Tibial nerve (tissue), 4 donors: ENCODE measurements at regions not wholly inside any gene's neighbourhood (a gene's known extent, or its start where the extent isn't known, plus 50 kb on each side); places are given as distances from the start of the nearest gene placed in this dataset.

Experiments used
- EP300 ChIP-seq, 2 donors: sonication (generic); formaldehyde crosslinking; IDR thresholded peaks; one replicate each; pipeline ENCODE4 v1.6.1; 2017; ENCODE audit warnings: antibody characterized with exemption in 2 of 2, mild to moderate bottlenecking in 1 of 2
- POLR2A ChIP-seq, 2 donors: fragments of 450-650 bp; IDR thresholded peaks; one replicate each; pipeline ENCODE4 v1.6.1; 2017; ENCODE audit warnings: antibody characterized with exemption in 2 of 2, mild to moderate bottlenecking in 2 of 2, moderate library complexity in 2 of 2
- TF ChIP-seq, protein P1 (sequence below), 5 experiments: fragments of 200-600 bp in 3 of 5; fragments of 450-650 bp in 2 of 5; sonication (generic) in 3 of 5; IDR thresholded peaks; one replicate each; pipeline ENCODE4 v1.5.1; 2016 to 2019; ENCODE audit warnings: antibody characterized with exemption in 5 of 5, mild to moderate bottlenecking in 3 of 5, moderate library complexity in 2 of 5

DNA sequence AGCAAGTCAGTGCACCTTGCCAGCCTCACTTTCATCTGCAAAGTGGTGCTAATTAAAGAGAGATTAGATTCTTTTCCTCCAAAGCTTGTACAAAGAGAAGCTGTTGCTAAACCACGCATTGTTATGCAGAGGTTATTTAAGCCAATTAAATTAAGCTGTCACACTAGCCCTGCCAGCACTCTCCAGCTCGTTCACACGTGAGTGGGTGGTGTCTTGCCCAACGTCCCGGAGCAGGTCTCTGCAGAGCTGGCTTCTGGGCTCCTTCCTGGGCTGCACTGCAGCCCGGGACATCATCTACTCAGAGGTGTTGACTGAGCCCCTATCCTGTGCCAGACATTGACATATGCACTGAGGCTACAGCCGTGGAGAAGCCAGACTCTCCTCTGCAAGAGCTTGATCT lies 401.6 kb upstream of the SULF2 start:
- no peak for TF ChIP-seq EP300 (IDR thresholded peaks at IDR 0.05)
- TF ChIP-seq POLR2A (IDR thresholded peaks at IDR 0.05): no peak
- TF ChIP-seq, protein P1, sequence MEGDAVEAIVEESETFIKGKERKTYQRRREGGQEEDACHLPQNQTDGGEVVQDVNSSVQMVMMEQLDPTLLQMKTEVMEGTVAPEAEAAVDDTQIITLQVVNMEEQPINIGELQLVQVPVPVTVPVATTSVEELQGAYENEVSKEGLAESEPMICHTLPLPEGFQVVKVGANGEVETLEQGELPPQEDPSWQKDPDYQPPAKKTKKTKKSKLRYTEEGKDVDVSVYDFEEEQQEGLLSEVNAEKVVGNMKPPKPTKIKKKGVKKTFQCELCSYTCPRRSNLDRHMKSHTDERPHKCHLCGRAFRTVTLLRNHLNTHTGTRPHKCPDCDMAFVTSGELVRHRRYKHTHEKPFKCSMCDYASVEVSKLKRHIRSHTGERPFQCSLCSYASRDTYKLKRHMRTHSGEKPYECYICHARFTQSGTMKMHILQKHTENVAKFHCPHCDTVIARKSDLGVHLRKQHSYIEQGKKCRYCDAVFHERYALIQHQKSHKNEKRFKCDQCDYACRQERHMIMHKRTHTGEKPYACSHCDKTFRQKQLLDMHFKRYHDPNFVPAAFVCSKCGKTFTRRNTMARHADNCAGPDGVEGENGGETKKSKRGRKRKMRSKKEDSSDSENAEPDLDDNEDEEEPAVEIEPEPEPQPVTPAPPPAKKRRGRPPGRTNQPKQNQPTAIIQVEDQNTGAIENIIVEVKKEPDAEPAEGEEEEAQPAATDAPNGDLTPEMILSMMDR (IDR thresholded peaks at IDR 0.05): no peak
